K562 (cell line): ENCODE measurements at regions not wholly inside any gene's neighbourhood (a gene's known extent, or its start where the extent isn't known, plus 50 kb on each side); places are given as distances from the start of the nearest gene placed in this dataset.

Experiments used
- ATAC-seq: fragments of 200-7000 bp; cut with Tn5 transposase; 3 replicates; pipeline ENCODE4 v1.9.1; 2020; ENCODE audit warnings: moderate library complexity
- BruUV-seq: library from RNA; stranded (reverse); fragments of 400-500 nt; replicated peaks from 2 replicates; lab custom pipeline; 2021; lab: Mats Ljungman, UMichigan
- CTCF ChIA-PET: fragments of 300-600 bp; formaldehyde crosslinking; extraction: SDS; loops from one replicate; lab custom pipeline; 2021; ENCODE audit warnings: low intra/inter-chr PET ratio; lab: Yijun Ruan, JAX
- POLR2A ChIA-PET: fragments of 300-600, 350-650 bp; sonication (Branson Sonifier 250); formaldehyde crosslinking; extraction: SDS; loops from one replicate; lab custom pipeline; 2021; ENCODE audit warnings: antibody characterized with exemption, inconsistent platforms; lab: Yijun Ruan, JAX
- DNase-seq, 4 experiments: peaks; one replicate each; pipeline versions ENCODE4 v3.0.0 to v3.0.0-alpha.2; 2011 to 2018; ENCODE audit warnings: low spot score in 3 of 4, mixed read lengths in 3 of 4; ENCODE audit errors: extremely low read depth in 1 of 4
- FAIRE-seq: peaks from 2 replicates; lab custom pipeline; 2011; peaks lifted over from hg19 to GRCh38; lab: Jason Lieb, UNC
- H2AFZ ChIP-seq: 2 replicates; pipeline ENCODE4 v1.6.0; 2011; ENCODE audit warnings: low read depth, low read length, control low read depth, inconsistent platforms
- H3K27ac ChIP-seq: fragments of 200-600 bp; 3 replicates; pipeline ENCODE4 v1.8.0; 2011; ENCODE audit warnings: low read depth, mild to moderate bottlenecking, control low read depth, inconsistent platforms, low read length, moderate library complexity, mixed read lengths; ENCODE audit errors: extremely low read depth
- H3K27me3 ChIP-seq, 2 experiments: fragments of 300-600 bp in 1 of 2; 2 replicates in 1 of 2; 3 replicates in 1 of 2; pipeline versions ENCODE4 v1.6.0 to v1.8.0; 2011; ENCODE audit warnings: inconsistent platforms in 2 of 2, low read length in 2 of 2, mild to moderate bottlenecking in 1 of 2, mixed read lengths in 1 of 2, moderate library complexity in 1 of 2; ENCODE audit not compliant: control insufficient read depth in 2 of 2, insufficient read depth in 2 of 2
- H3K36me3 ChIP-seq: fragments of 300-600 bp; 3 replicates; pipeline ENCODE4 v1.8.0; 2011; ENCODE audit warnings: mild to moderate bottlenecking, low read length, inconsistent platforms; ENCODE audit not compliant: control insufficient read depth, insufficient read depth
- H3K4me1 ChIP-seq, 2 experiments: fragments of 200-600 bp in 1 of 2; replicated peaks in 1 of 2; 2 replicates in 1 of 2; 3 replicates in 1 of 2; pipeline versions ENCODE4 v1.5.1 to v1.8.0; 2011; ENCODE audit warnings: inconsistent platforms in 2 of 2, low read length in 2 of 2, mild to moderate bottlenecking in 1 of 2, mixed read lengths in 1 of 2, moderate library complexity in 1 of 2; ENCODE audit not compliant: control insufficient read depth in 2 of 2, insufficient read depth in 2 of 2
- H3K4me2 ChIP-seq: 2 replicates; pipeline ENCODE4 v1.6.1; 2011; ENCODE audit warnings: low read length, control low read depth, inconsistent platforms, mixed read lengths; ENCODE audit not compliant: insufficient read depth
- H3K4me3 ChIP-seq: fragments of 200-600 bp; sonication (generic), shearing (Covaris generic); 2 replicates; pipeline ENCODE4 v1.5.1; 2016; ENCODE audit warnings: control low read depth, inconsistent platforms
- H3K79me2 ChIP-seq: fragments of 200-600 bp; 3 replicates; pipeline ENCODE4 v1.8.0; 2011; ENCODE audit warnings: low read length, inconsistent platforms; ENCODE audit not compliant: control insufficient read depth, insufficient read depth
- H3K9ac ChIP-seq, 2 experiments: 2 replicates each; pipeline versions ENCODE4 v1.6.0 to v1.6.1; 2011; ENCODE audit warnings: low read depth in 2 of 2, low read length in 2 of 2, control low read depth in 1 of 2, inconsistent platforms in 1 of 2, mild to moderate bottlenecking in 1 of 2, mixed read lengths in 1 of 2; ENCODE audit not compliant: insufficient read depth in 1 of 2
- H3K9me1 ChIP-seq: one replicate; pipeline ENCODE4 v1.6.0; 2011; ENCODE audit warnings: inconsistent platforms, mild to moderate bottlenecking, low read length, moderate library complexity; ENCODE audit not compliant: control insufficient read depth, insufficient read depth
- H3K9me3 ChIP-seq: replicated peaks from 2 replicates; pipeline ENCODE4 v1.5.1; 2011; ENCODE audit warnings: low read depth, low read length, inconsistent platforms; ENCODE audit not compliant: control insufficient read depth, insufficient read depth
- H4K20me1 ChIP-seq: replicated peaks from 2 replicates; pipeline ENCODE4 v1.6.1; 2011; ENCODE audit warnings: low read length, inconsistent platforms, mixed read lengths; ENCODE audit not compliant: control insufficient read depth, insufficient read depth
- HDGF ChIP-seq: fragments of 450-650 bp; IDR thresholded peaks from 2 replicates; pipeline ENCODE4 v1.6.1; 2016
- JUND ChIP-seq, 2 experiments: IDR thresholded peaks; 2 replicates in 1 of 2; 3 replicates in 1 of 2; pipeline ENCODE4 v1.6.1; 2011; ENCODE audit warnings: borderline replicate concordance in 2 of 2, low read depth in 2 of 2, low read length in 2 of 2, improper control_type of control experiment in 1 of 2, missing biosample characterization in 1 of 2, missing genetic modification characterization in 1 of 2, missing genetic modification reagents in 1 of 2
- L3MBTL2 ChIP-seq: fragments of 450-650 bp; IDR thresholded peaks from 2 replicates; pipeline ENCODE4 v1.6.1; 2016; ENCODE audit warnings: mild to moderate bottlenecking, moderate library complexity
- LARP7 ChIP-seq: fragments of 450-650 bp; IDR thresholded peaks from 2 replicates; pipeline ENCODE4 v1.6.1; 2016
- MTA2 ChIP-seq: fragments of 450-650 bp; IDR thresholded peaks from 2 replicates; pipeline ENCODE4 v1.6.1; 2016; ENCODE audit warnings: low read depth
- MYNN ChIP-seq, 2 experiments: sonication (generic); formaldehyde crosslinking in 1 of 2; IDR thresholded peaks; 2 replicates each; pipeline versions ENCODE4 v1.5.0 to v1.6.1; 2016 to 2020; ENCODE audit warnings: antibody characterized with exemption in 1 of 2, missing genetic modification reagents in 1 of 2
- NCOR1 ChIP-seq: fragments of 450-650 bp; IDR thresholded peaks from 2 replicates; pipeline ENCODE4 v1.6.1; 2016; ENCODE audit warnings: mild to moderate bottlenecking, moderate library complexity
- NFIC ChIP-seq: fragments of 450-650 bp; IDR thresholded peaks from 2 replicates; pipeline ENCODE4 v1.6.1; 2017; ENCODE audit warnings: mild to moderate bottlenecking, inconsistent platforms
- PHB ChIP-seq: fragments of 250-450 bp; sonication (Bioruptor Pico); IDR thresholded peaks from 2 replicates; pipeline ENCODE4 v1.5.0; 2021
- PURB ChIP-seq: sonication (generic); formaldehyde crosslinking; IDR thresholded peaks from 2 replicates; pipeline ENCODE4 v1.9.0; 2021; ENCODE audit warnings: low read depth, mild to moderate bottlenecking, missing genetic modification reagents
- RCOR1 ChIP-seq, 2 experiments: IDR thresholded peaks; 2 replicates each; pipeline ENCODE4 v1.6.1; 2012; ENCODE audit warnings: low read depth in 2 of 2, low read length in 2 of 2, borderline replicate concordance in 1 of 2, improper control_type of control experiment in 1 of 2
- SAP30 ChIP-seq: fragments of 200-600 bp; sonication (generic); IDR thresholded peaks from 2 replicates; pipeline ENCODE4 v1.6.1; 2012; ENCODE audit warnings: borderline replicate concordance, low read depth, mild to moderate bottlenecking, moderate library complexity, low read length, control low read depth, inconsistent platforms; ENCODE audit not compliant: insufficient read depth, poor library complexity, severe bottlenecking
- USF1 ChIP-seq: sonication (generic); formaldehyde crosslinking; IDR thresholded peaks from 2 replicates; pipeline ENCODE4 v1.9.0; 2022; ENCODE audit warnings: mild to moderate bottlenecking, missing genetic modification reagents
- ZBTB9 ChIP-seq: fragments of 450-650 bp; formaldehyde crosslinking; IDR thresholded peaks from 2 replicates; pipeline ENCODE4 v1.4.0; 2020; ENCODE audit warnings: mild to moderate bottlenecking, moderate library complexity
- ZNF561 ChIP-seq: fragments of 450-650 bp; formaldehyde crosslinking; conservative IDR thresholded peaks from 2 replicates; pipeline ENCODE4 v1.4.0; 2020; ENCODE audit warnings: mild to moderate bottlenecking, moderate library complexity
- ZNF644 ChIP-seq: fragments of 200-800 bp; sonication (Bioruptor generic); IDR thresholded peaks from 2 replicates; pipeline ENCODE4 v1.6.1; 2016; ENCODE audit warnings: low read depth, missing genetic modification characterization, missing compliant biosample characterization
- WGBS: fragments of 100-300 bp; shearing (Covaris generic); methylation state at CpG from one replicate; pipeline ENCODE4 v1.1.6; 2016; ENCODE audit warnings: low coverage, mixed read lengths; ENCODE audit not compliant: insufficient coverage; ENCODE audit errors: missing lambda C conversion rate; 5-methylcytosine and 5-hydroxymethylcytosine counted together
- in situ Hi-C: fragments of 300-500 bp; cut with MboI; formaldehyde crosslinking; loops from 4 replicates; pipeline ENCODE4 v1.15.0; 2018; ENCODE audit warnings: inconsistent platforms, mixed read lengths
- intact Hi-C: fragments of 100-400 bp; cut with micrococcal nuclease; formaldehyde crosslinking; loops from 2 replicates; pipeline ENCODE4 v1.14.2; 2022

- TF ChIP-seq LARP7: no peak
- no peak for TF ChIP-seq ZBTB9 (CRISPR knock-in tag)
- TF ChIP-seq PHB (CRISPR knock-in tag): no peak
- no peak for TF ChIP-seq MTA2
- TF ChIP-seq, all 486 proteins: peak for 0
- no peak overlapping the region for H2AFZ ChIP-seq
- no peak overlapping the region for H3K4me2 ChIP-seq
- H3K79me2 ChIP-seq: no peaks in the 10 kb centered on the region
- H3K9me3 ChIP-seq: no peaks in the 10 kb centered on the region
- ChIA-PET CTCF (no interaction called here), POLR2A (no interaction called here)
- H4K20me1 ChIP-seq: no peaks in the 10 kb centered on the region
- WGBS: 0% methylated on average over 4 of the region's 4 CpGs
- DNase-seq (no peak), FAIRE-seq (no peak), ATAC-seq (no peak)
- intact Hi-C loops: no loop called here
- BruUV-seq: no TSS peak
- H3K4me3 ChIP-seq: no peak overlapping the region
- no peak overlapping the region for H3K27ac ChIP-seq
- no peaks in the 10 kb centered on the region for H3K4me1 ChIP-seq
- no peaks in the 10 kb centered on the region for H3K27me3 ChIP-seq
- H3K9me1 ChIP-seq: no peaks in the 10 kb centered on the region
- no peak overlapping the region for H3K9ac ChIP-seq
- H3K36me3 ChIP-seq: no peaks in the 10 kb centered on the region
- in situ Hi-C loops: no loop called here
Measured at GRCh38 chr11:80524349-80524748, 1083.5 kb upstream of the TENM4 start.

- H3K9me1 ChIP-seq: no peaks in the 10 kb centered on the region
- no peak overlapping the region for H2AFZ ChIP-seq
- H3K4me2 ChIP-seq: no peak overlapping the region
- 0% methylated on average over 1 of the region's 1 CpG for WGBS
- H3K9ac ChIP-seq: no peak overlapping the region
- no peaks in the 10 kb centered on the region for H3K36me3 ChIP-seq
- no peaks in the 10 kb centered on the region for H3K79me2 ChIP-seq
- in situ Hi-C loops (no loop called here), intact Hi-C loops (no loop called here)
- H3K27me3 ChIP-seq: no peaks in the 10 kb centered on the region
- H3K9me3 ChIP-seq: no peaks in the 10 kb centered on the region
- DNase-seq (no peak), FAIRE-seq (no peak), ATAC-seq (no peak)
- ChIA-PET POLR2A (no interaction called here), CTCF (no interaction called here)
- H4K20me1 ChIP-seq: no peaks in the 10 kb centered on the region
- no peaks in the 10 kb centered on the region for H3K4me1 ChIP-seq
- no peak overlapping the region for H3K27ac ChIP-seq
- H3K4me3 ChIP-seq: no peak overlapping the region
- no TSS peak for BruUV-seq
- TF ChIP-seq JUND (IDR thresholded peaks at IDR 0.05; ENCODE audit: borderline replicate concordance, low read depth, low read length): no peak
- TF ChIP-seq JUND (tag; IDR thresholded peaks at IDR 0.05; ENCODE audit: borderline replicate concordance, low read depth, low read length): no peak
- TF ChIP-seq PURB (CRISPR knock-in tag): no peak
- no peak for TF ChIP-seq ZNF561 (CRISPR knock-in tag)
- no peak for TF ChIP-seq NFIC
- no peak for TF ChIP-seq USF1 (CRISPR knock-in tag)
- TF ChIP-seq SAP30: no peak
- no peak for TF ChIP-seq HDGF
- TF ChIP-seq NCOR1: no peak
- no peak for TF ChIP-seq RCOR1 (IDR thresholded peaks at IDR 0.05; ENCODE audit: borderline replicate concordance in 1 of 2, low read depth in 2 of 2, low read length in 2 of 2)
- TF ChIP-seq MYNN (IDR thresholded peaks at IDR 0.05): no peak
- TF ChIP-seq MYNN (CRISPR knock-in tag; IDR thresholded peaks at IDR 0.05): no peak
- TF ChIP-seq ZNF644 (tag): no peak
- TF ChIP-seq L3MBTL2: no peak
Measured at GRCh38 chr11:80523057-80523456, 1082.2 kb upstream of the TENM4 start.
